Activated CD8-positive, alpha-beta memory T cell treated with anti-CD3 and anti-CD28 coated beads, Interleukin-2, amount 50 U/mL, for 24 hours (primary cell): ENCODE measurements at regions not wholly inside any gene's neighbourhood (a gene's known extent, or its start where the extent isn't known, plus 50 kb on each side); places are given as distances from the start of the nearest gene placed in this dataset.

Experiments
- DNase-seq: peaks from one replicate; pipeline ENCODE4 v3.0.0-alpha.2; 2020; ENCODE audit errors: extremely low read depth

DNA sequence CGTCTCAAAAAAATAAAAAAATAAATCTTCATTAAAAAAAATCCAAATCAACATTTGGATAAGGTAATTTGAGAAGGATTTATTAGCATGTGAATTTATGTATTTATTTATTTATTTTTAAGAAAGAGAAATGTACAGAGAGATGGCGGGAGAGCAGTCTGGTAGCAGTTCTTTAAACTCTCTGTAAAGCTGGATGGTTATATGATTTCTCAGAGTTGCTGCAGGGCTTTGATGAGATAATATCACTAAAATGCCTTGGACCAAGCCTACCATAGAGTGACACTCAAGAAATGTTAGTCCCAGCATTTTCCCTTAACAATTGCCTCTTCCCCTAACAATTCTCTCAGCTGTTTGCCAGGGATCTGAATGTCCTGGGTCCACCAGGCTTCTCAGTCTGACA is 103.4 kb upstream of the LNX1 start:
- DNase-seq = no peak

DNA sequence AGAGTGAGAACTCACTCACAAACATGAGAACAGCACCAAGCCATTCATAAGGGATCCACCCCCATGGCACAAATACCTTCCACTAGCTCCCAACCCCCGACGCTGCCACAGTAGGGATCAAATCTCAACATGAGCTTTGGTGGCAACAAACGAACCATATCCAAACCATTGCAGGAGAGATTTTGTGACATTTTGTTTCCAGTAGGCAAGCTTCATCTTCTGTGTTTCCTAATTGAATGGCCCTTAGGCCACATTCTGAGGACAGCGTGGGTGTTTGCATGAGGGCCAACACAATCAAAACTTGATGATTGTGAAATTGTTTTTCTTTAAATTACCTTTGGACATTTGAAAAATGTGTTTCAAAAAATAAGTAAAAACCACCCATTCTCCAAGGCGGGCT is 102.6 kb upstream of the LNX1 start:
- no peak for DNase-seq

DNA sequence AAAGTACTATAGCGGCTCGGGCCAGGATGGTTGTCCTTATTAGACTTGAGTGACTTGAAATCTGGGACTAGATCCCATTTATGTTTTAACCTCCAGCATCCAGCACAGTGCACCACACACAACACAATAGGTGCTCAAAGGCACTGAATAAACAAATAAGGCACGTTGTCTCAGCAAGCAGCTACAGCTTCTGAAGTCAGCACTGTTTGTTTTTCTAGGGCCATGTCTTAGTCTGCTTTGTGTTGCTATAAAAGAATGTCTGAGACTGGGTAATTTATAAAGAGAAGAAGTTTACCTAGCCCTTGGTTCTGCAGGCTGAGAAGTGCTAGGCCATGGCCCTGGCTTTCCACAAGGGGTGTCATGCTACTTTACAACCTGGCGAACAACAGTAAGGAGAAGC is 102.1 kb upstream of the LNX1 start:
- DNase-seq = no peak

DNA sequence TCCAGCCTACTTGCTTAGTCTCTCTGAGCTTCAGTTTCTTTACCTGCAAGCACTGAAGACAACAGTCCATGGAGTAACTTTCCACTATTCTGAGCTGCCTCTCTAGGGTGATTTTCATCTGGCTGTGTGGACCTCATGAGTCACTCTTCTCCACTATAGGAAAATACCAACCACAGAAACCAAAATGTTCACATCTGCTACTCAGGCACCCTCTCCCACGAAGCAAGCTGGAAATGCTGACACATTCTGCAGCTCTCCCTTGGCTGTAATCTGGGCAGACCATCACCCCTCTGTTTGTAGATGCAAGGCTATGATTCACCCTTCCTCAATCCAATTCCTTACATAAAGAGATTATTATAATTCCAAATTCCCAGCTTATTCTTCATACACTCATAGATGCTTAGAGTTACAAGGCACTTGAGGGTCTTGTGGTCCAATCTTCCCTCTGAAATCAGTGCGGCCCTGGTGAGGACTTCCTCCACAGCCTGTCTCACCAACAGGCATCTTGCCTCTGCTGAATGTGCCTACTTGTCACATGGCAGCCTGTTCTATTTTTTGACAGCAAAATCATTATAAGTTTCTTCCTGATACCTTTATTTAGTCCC is 97.0 kb upstream of the LNX1 start:
- peak; percentile 0 for DNase-seq

DNA sequence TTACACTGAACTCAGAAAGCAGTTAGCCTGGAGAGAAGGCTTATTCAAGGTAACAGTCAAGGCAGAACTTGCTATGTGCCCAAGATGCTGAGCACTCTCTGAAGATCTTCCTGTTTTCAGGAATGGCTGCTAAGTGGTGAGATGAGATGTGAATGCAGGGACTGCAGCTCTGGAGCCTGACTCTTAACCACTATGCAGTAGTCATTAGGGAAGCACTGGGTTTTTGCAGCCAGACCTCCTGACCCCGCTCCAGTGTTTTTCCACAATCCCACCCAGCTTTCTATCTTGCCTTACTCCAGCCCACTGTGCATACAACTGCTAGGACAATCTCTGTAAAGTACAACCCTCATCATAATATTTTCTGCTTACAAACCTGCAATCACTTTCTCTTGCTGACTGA is 95.2 kb upstream of the LNX1 start:
- no peak for DNase-seq

DNA sequence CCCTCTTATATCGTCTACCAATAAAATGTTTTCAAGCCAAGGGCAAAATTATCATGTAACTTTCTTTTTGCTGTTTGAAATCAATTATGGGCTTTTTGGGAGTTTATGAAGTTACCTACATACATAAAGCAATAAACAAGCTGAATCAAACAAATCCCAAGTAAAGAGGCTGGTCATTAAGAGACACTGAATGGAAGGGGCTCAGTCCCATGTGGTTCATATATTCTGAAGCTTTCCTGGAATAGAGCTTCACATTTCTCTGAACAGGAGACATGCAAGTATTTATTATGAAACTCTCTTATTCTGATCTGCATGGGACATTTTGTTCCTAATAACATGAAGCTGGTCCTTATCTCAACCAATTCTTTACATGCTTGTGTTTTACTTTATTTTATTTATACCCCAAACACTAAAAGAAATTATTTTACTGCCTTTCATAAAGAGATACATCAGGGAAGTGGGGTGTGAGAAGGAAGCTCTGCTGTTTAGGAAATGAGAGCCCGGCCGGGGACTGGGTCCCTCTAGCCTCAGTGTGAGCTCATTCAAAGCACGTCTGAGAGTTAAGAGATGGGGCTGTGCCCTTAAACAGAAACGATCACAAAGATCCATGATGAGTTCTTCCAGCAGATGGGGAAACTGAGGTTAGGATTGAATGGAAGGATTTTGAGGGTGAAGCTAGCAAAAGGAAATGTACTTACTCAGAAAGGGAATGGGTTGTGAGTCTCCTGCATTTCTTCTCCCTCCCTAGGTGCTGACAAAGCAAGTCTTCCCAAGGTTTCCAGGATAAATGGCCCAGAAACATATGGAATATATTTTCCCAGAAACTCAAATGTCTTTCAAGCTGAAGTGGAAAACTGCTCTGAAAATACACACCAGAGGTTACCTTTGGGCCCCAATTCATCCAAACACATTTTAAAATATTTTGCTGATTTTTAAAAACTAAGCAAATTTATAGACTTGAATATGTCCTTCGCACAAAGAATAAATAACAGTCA is 93.1 kb upstream of the LNX1 start:
- no peak for DNase-seq

DNA sequence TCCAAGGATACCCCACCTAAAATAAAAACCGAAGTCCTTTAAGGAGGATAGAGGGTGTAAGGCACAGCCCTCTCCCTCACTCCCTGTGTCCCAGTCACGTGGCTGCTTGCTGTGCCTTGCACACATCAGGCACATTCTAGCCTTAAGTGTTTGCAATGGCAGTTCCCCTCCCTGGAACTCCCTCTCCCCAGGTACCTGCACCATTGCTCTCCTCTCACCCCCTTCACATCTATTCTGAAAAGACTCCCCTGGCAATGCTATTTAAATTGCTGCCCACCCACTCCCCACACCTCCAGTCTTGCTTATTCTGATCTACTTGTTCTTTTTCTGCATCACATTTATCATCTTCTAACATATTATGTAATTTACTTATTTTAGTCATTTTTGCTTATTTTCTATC is 91.6 kb upstream of the LNX1 start:
- DNase-seq = no peak

DNA sequence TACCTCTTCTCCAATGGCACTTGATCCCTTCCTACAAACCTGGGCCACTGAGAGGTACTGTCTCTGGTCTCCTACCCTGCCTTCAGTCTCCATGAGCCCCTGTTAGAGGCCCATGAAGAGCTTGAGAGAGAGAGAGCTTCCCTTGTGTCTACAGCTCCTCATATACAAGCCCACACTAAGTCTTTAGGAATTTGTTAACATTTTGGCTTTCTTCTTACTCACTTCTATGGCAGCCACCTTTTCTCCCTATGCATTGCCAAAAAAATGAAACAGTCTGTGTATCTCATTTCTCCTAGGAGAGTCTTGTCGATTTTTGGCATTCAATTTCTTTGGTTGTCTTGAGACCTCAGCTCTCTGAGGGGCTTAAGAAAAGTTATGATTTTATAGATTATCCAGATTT is 90.9 kb upstream of the LNX1 start:
- DNase-seq = no peak

DNA sequence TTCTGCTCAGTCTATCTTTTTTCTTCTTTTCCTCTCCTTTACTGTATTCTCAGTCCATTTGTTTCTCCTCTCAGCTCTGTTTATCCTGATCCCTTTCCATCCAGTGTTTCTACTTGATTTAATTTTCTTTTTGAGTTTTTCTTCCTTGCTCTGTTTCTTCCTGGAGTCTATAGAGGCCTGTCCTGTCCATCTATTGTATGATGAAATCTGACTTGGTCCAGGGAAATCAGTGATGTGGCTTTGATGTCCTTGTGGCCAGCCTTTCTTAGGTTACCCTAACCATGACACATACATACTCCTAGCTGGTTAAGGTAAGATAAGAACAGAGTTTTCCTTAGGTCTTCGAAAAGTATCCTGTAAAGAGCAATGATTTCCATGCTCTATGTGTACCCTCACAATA is 89.3 kb upstream of the LNX1 start:
- DNase-seq = no peak

DNA sequence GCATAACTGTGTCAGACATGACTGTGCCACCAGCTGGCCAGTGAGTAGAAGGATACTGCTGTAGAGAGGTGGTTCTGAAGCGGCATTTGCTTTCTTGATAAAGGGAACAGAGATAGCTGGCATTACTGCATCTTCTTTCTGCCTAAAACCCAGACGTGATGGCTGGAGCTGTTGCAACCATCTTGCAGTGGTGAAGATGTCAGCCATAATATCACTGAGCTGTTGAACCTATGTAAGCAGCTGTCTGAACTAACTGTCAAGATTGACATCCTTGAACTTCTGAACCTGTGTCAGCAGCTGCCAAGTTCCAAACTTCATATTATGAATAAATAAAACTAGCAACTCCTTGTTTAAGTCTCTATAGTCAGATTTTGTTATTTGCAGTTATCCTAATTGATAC is 88.9 kb upstream of the LNX1 start:
- no peak for DNase-seq

DNA sequence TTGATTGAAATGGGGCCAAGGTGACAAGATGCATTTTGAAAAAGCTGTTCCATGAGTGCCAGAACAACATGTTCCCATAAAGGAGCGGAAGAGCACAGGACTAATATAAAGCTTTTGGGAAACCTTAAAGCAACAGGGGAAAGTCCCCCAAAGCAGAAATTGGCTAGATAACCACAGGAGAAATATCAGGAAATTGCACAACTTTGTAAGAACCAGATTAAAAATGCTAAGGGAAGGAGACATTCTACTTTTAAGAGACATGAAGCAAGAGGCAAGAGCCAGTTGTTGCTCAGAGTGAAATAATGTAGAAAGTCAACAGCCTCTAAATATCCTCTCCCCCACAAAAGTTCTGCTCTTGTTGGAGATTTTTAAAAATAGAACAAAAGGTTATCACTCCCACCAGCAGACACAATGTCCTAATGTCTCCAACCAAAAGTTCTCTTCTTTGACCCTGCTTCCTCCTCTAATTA is 85.2 kb upstream of the LNX1 start:
- no peak for DNase-seq

DNA sequence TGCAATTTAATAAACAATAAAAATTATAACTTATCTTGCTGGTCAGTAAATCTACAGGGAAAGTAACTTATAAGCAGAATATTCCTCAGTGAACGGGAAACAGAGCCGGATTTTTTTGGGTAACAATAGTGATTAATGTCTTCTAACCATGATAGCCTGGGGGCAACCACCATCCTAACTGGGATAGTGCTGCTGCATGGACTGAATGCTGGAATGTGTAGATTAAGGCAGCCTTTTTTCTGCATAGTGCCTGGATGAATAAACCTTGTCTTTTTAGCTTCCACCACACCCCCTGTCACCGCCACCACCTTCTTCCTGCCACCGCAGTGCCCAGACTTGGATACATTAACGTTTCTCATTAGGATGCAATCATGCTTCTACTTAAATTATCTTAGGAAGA is 83.6 kb upstream of the LNX1 start:
- DNase-seq = no peak

DNA sequence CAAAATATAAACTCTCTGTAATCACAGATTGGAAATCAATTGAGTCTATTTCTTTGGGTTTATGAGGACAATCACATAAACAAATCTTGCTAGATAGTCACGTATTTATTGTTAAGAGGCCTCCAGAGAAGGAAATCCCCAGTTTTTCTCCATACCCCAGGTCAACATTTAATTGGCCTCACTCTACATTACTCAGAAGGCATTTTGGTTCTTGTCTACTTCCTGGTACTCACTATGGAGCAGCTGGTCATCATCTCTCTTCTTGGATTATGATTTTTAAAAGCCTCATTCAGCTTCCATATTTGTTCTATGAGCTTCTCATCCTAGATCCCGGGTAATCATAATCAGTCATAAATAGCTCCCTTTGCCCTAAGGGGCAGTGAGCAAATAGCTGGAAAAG is 81.6 kb upstream of the LNX1 start:
- DNase-seq = no peak

DNA sequence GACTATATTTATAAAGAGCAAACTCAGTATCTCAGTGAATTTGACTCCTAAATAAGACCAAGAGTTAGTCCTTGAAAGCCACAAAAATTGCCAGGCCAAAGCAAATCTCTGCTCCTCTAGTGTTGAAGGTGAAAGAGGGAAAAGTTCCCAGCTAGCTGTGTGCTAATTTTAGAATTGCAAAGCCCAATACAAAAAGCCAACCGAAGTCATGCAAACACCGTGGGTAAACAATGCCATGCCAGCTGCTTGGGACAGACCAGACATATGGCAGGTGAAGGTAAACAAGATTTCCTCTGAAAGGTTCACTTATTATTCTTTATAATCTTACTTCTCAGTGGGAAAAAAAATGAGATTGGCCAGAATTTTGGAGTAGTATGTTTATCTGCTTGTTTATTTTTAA is 80.5 kb upstream of the LNX1 start:
- no peak for DNase-seq

DNA sequence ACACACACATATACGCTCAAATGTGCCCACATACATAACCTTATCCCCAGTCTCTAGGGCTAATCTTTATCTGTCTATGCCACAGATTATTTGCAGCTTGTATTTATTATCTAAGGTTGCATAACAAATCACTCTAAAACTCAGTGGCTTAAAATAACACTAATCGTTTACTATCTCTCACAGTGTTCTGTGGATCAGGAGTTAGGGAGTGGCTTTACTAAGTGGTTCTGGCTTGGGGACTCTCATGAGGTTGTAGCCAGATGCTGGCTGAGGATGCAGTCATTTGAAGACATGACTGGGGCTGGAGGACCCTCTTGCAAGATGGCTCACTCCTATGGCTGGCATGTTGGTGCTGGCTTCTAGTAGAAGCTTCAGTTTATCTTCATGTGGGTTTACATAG is 68.5 kb upstream of the LNX1 start:
- no peak for DNase-seq

DNA sequence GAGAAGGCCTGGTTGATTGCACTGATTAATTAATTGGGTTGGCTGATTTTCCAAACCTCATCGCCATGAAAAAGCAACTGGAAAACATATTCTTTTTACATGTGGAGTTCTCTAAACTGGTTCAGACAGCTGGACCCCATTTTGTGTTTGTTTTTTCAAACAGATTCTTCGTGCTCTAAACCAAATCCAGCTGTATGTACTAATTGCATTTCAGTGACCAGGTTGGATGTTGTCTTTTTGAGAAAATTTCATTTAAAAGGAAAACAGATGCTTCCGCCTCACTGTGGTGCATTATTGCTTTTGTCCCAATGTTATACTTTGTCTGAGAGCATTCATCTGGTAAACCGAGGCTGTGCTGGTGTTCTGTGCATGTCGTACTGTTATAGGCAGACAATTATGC is 67.8 kb upstream of the LNX1 start:
- DNase-seq = no peak

DNA sequence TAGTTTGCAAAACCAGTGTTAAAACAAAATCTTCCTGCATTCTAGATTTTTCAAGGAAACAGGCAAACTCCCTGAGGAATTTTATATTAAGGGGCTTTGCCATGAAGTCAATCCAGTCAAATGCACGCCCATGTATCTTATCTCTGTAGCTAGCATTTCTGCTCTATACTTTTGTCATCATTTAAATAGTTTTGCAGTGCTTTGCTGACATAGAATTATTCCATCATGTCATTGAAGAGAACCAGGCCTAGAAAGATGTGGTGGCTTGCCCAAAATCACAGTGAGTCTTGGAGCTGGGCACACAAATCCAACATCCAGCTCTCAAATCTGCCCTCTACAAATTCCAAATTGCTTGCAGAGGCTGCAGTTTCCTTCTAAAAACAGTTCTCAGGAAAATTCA is 66.7 kb upstream of the LNX1 start:
- no peak for DNase-seq

DNA sequence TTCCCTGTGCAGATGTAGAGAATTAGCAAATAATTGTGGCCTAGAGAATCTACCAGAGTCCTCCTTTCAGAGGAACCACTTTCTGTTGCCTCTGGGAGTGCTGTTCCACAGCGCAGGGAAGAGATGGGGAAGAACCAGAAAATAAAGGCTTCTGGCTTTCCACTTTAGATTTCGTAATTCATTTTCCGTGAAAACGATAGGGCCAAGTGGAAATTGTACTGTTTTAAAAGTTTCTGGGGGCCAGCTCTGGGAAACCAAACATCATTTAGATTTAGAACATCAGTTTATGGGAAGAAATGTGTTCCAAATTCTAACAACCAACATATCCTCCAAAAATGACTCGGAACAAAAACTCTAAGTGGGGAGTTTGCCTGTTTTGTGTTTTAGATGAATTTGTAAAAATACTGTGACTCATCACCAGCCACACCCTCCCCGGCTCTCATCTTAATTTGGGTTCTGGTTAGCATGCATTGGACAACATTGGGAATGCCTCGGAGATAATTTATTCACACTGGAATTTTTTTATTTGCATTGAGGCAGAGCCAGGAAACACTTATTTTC is 65.2 kb upstream of the LNX1 start:
- DNase-seq = no peak

DNA sequence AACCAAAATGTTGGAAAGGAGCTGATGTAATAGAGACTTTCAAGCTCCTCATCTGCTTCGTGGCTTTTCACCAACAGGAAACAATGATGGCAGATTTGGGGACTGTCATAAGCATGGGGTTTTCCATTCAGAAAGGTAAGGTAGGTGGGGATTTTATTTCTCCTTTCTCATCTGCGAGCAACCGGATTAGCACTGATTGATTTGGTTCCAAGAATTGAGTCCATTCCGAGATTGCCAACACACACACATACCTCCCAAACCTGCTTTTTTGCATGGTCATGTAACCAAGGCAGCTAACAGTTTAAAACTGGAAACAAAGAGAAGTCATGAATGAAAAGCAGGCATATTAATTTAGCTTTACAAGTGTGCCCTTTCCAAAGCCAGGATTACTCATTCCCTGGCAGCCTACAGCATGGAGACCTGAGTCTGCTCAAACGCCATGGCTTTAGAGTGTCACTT is 63.0 kb upstream of the LNX1 start:
- DNase-seq = no peak

DNA sequence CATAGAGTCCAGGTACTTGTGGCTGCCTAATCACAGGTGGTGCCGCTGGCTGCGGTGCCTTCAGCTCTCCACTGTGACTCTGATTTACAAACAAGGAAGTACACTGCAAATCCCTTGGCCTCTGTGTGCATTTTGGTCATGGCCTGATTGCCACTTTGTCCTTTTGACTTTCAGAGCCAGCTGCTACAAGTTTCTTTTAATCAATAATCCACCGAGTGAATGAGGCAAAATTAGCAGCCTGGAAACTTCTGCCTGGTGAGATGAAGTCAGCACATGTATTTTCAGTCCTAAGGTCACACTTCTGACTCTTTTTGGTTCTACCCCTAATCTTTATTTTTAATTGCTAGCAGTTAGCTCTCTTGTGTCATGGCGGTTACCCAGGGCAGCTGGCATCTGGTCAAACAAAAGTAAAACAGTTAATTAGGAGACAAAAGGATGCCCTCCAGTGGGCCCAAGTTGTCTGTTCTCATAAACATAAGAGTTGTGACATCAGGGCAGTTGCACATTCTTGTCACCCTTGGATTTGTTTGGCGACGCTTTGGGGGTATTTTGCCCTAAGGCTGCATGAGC is 62.3 kb upstream of the LNX1 start:
- DNase-seq = no peak

DNA sequence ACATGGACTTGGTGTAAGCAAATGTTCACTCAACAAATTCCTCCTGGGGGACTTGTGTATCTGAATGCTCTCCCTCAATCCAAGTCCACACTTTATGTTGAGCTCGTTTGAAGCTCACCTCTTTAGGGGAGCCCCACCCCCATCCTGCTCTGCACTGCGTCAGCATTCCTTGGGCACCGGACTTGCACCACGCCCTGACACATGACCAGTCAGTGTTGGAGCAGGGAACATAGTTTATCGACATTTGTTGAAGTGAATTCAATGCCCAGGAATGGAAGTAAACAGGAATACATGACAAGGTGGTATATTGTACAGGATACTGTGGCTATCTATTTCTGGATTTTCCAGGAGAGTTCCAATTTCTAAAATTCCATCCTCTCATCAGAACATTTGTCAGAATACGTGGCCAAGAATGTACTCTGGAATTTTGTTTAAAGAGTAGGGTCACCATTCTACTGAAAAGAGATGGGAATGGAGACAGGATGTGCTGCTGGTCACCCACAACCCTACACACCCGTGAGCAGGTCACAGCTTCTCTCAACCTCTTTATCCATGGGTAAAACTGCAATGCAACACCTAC is 60.0 kb upstream of the LNX1 start:
- DNase-seq = no peak

DNA sequence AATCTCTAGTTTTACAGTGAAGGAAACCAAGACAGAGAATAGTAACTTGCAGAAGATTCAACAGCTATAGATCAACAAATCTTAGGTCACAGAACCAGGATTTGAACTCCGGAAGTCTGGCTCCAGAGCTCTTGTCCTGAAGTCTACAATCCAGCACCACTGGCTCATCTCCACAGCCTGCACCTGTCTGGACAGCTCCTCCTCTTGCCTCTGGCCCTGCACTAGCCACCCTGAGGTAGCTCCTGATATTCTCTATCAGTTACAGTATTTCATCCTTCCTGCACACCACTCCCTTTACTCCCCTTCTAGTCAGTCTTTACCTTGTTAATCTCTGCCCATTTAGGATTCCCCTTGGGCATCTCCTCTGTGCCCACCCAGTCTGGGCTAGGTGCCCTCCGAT is 58.1 kb upstream of the LNX1 start:
- no peak for DNase-seq
